CD14-positive monocyte (primary cell): ENCODE measurements at regions not wholly inside any gene's neighbourhood (a gene's known extent, or its start where the extent isn't known, plus 50 kb on each side); places are given as distances from the start of the nearest gene placed in this dataset.
A peak's percentile ranks its signal among the peaks of the same experiment; 100 is the strongest.

Source experiments
- DNase-seq, 3 donors: peaks; one replicate each; pipeline ENCODE4 v3.0.0-alpha.2; 2011 to 2022
- H2AFZ ChIP-seq: 2 replicates; pipeline ENCODE4 v1.6.0; 2012; ENCODE audit warnings: mild to moderate bottlenecking, low read depth, low read length, inconsistent platforms; ENCODE audit not compliant: insufficient read depth, poor library complexity, severe bottlenecking
- H3K27ac ChIP-seq, 2 donors: 1 replicate in 1 of 2; 2 replicates in 1 of 2; pipeline ENCODE4 v1.5.1; 2012 to 2013; ENCODE audit warnings: low read length in 2 of 2, control low read depth in 1 of 2, inconsistent platforms in 1 of 2, low read depth in 1 of 2, mild to moderate bottlenecking in 1 of 2
- H3K27me3 ChIP-seq, 2 donors: one replicate each; pipeline versions ENCODE4 v1.6.0 to v1.6.1; 2011 to 2013; ENCODE audit warnings: low read length in 2 of 2; ENCODE audit not compliant: control insufficient read depth in 2 of 2, insufficient read depth in 2 of 2
- H3K36me3 ChIP-seq, 2 donors: replicated peaks in 1 of 2; 1 replicate in 1 of 2; 2 replicates in 1 of 2; pipeline versions ENCODE4 v1.5.1 to v1.6.1; 2012 to 2013; ENCODE audit warnings: low read length in 2 of 2, control low read depth in 1 of 2, inconsistent platforms in 1 of 2, mild to moderate bottlenecking in 1 of 2; ENCODE audit not compliant: insufficient read depth in 2 of 2, control insufficient read depth in 1 of 2
- H3K4me1 ChIP-seq, 2 donors: 1 replicate in 1 of 2; 2 replicates in 1 of 2; pipeline versions ENCODE4 v1.5.1 to v1.6.1; 2012 to 2013; ENCODE audit warnings: low read length in 2 of 2, control low read depth in 1 of 2, inconsistent platforms in 1 of 2, mild to moderate bottlenecking in 1 of 2, moderate library complexity in 1 of 2; ENCODE audit not compliant: insufficient read depth in 2 of 2, control insufficient read depth in 1 of 2
- H3K4me2 ChIP-seq: replicated peaks from 2 replicates; pipeline ENCODE3; 2012; ENCODE audit warnings: low read length, moderate library complexity, mild to moderate bottlenecking; ENCODE audit not compliant: poor library complexity, severe bottlenecking; ENCODE audit errors: extremely low read depth
- H3K4me3 ChIP-seq, 3 experiments: fragments of 200-600 bp in 1 of 3; sonication (generic) in 1 of 3; replicated peaks in 1 of 3; 1 replicate in 2 of 3; 2 replicates in 1 of 3; pipeline ENCODE4 v1.5.1; 2011 to 2013; ENCODE audit warnings: low read length in 3 of 3, mild to moderate bottlenecking in 3 of 3, control low read depth in 2 of 3, low read depth in 2 of 3, inconsistent platforms in 1 of 3, moderate library complexity in 1 of 3
- H3K79me2 ChIP-seq: 2 replicates; pipeline ENCODE4 v1.6.0; 2012; ENCODE audit warnings: mild to moderate bottlenecking, control low read depth, inconsistent platforms, low read length, moderate library complexity; ENCODE audit not compliant: insufficient read depth
- H3K9ac ChIP-seq: 2 replicates; pipeline ENCODE4 v1.6.0; 2017; ENCODE audit warnings: low read length, mild to moderate bottlenecking; ENCODE audit not compliant: insufficient read depth, poor library complexity, severe bottlenecking
- H3K9me3 ChIP-seq, 2 donors: replicated peaks in 1 of 2; 1 replicate in 1 of 2; 2 replicates in 1 of 2; pipeline versions ENCODE4 v1.5.1 to v1.6.1; 2012 to 2013; ENCODE audit warnings: low read length in 2 of 2, control low read depth in 1 of 2; ENCODE audit not compliant: control insufficient read depth in 1 of 2, insufficient read depth in 1 of 2
- H4K20me1 ChIP-seq: 2 replicates; pipeline ENCODE4 v1.6.0; 2012; ENCODE audit warnings: mild to moderate bottlenecking, low read length, control low read depth, moderate library complexity; ENCODE audit not compliant: insufficient read depth
- H3K27ac Mint-ChIP-seq, 7 donors: one replicate each; pipeline ENCODE4 v1.8.0; 2020; ENCODE audit warnings: mild to moderate bottlenecking in 7 of 7, mixed read lengths in 7 of 7, moderate library complexity in 6 of 7, inconsistent platforms in 2 of 7
- H3K27me3 Mint-ChIP-seq, 3 donors: one replicate each; pipeline ENCODE4 v1.8.0; 2021 to 2022; ENCODE audit warnings: low read depth in 3 of 3, mild to moderate bottlenecking in 3 of 3, mixed read lengths in 3 of 3, moderate library complexity in 3 of 3, inconsistent platforms in 1 of 3
- H3K36me3 Mint-ChIP-seq, 2 donors: one replicate each; pipeline ENCODE4 v1.8.0; 2020; ENCODE audit warnings: mixed read lengths in 2 of 2, inconsistent platforms in 1 of 2, mild to moderate bottlenecking in 1 of 2
- H3K4me1 Mint-ChIP-seq: one replicate; pipeline ENCODE4 v1.8.0; 2020; ENCODE audit warnings: mild to moderate bottlenecking, mixed read lengths
- H3K4me3 Mint-ChIP-seq, 2 donors: one replicate each; pipeline ENCODE4 v1.8.0; 2020; ENCODE audit warnings: mild to moderate bottlenecking in 2 of 2, mixed read lengths in 2 of 2, moderate library complexity in 1 of 2
- H3K9me3 Mint-ChIP-seq, 7 donors: one replicate each; pipeline ENCODE4 v1.8.0; 2020 to 2022; ENCODE audit warnings: mixed read lengths in 7 of 7, mild to moderate bottlenecking in 6 of 7, moderate library complexity in 6 of 7, inconsistent platforms in 2 of 7
- CTCF ChIP-seq: fragments of 200-600 bp; IDR thresholded peaks from one replicate; pipeline ENCODE4 v1.8.0; 2022; ENCODE audit warnings: antibody characterized with exemption, mild to moderate bottlenecking
- WGBS: methylation state at CpG from one replicate; pipeline ENCODE4 v1.1.5; 2013; ENCODE audit warnings: missing lambda C conversion rate; ENCODE audit not compliant: insufficient coverage; 5-methylcytosine and 5-hydroxymethylcytosine counted together
- intact Hi-C, 2 donors: fragments of 100-400 bp; cut with micrococcal nuclease; formaldehyde crosslinking; loops; one replicate each; pipeline versions ENCODE4 v1.15.0 to v1.15.1; 2023

- no peak overlapping the region for H3K9ac ChIP-seq
- H3K4me3 Mint-ChIP-seq: no peak overlapping the region
- H3K4me1 Mint-ChIP-seq: peaks cover 56% of the 10 kb centered on the region
- no peaks in the 10 kb centered on the region for H3K36me3 Mint-ChIP-seq
- no peak overlapping the region for H2AFZ ChIP-seq
- peaks cover 44 to 57% of the 10 kb centered on the region in 2 donors for H3K4me1 ChIP-seq
- no peak overlapping the region for H3K4me2 ChIP-seq
- no peaks in the 10 kb centered on the region for H3K27me3 Mint-ChIP-seq
- no peak overlapping the region for H3K4me3 ChIP-seq
- H4K20me1 ChIP-seq: no peaks in the 10 kb centered on the region
- intact Hi-C loops: loop anchor here in 1 of 2 donors (10.0 kb wide), 1 partner anchor 199 kb away; no protein-coding TSS in a partner anchor
- H3K9me3 ChIP-seq: no peaks in the 10 kb centered on the region
- no peak for DNase-seq
- H3K27ac Mint-ChIP-seq: peak overlapping the region in 1 of 7 donors; percentile 37
- H3K79me2 ChIP-seq: no peaks in the 10 kb centered on the region
- no peak overlapping the region for H3K27ac ChIP-seq
- WGBS: no CpG with 5 or more reads among the region's 2 CpGs
- no peaks in the 10 kb centered on the region for H3K36me3 ChIP-seq
- TF ChIP-seq CTCF: no peak
- H3K9me3 Mint-ChIP-seq: peaks cover 0 to 8% (median 4%) of the 10 kb centered on the region in 7 donors
- H3K27me3 ChIP-seq: no peaks in the 10 kb centered on the region
These were observed 338.4 kb upstream of the KLF3 start for GRCh38 chr4:38325629-38325913.

GRCh38 chr4:38326499-38326898, 337.5 kb upstream of the KLF3 start:
- H3K9me3 ChIP-seq: no peaks in the 10 kb centered on the region
- Mint-ChIP-seq H3K4me1 (peaks cover 62% of the 10 kb centered on the region), H3K27ac (no peak overlapping the region), H3K27me3 (no peaks in the 10 kb centered on the region), H3K9me3 (peaks cover 0 to 8% (median 4%) of the 10 kb centered on the region in 7 donors), H3K4me3 (no peak overlapping the region), H3K36me3 (no peaks in the 10 kb centered on the region)
- H3K4me1 ChIP-seq: peaks cover 53 to 62% of the 10 kb centered on the region in 2 donors
- H2AFZ ChIP-seq: no peak overlapping the region
- no peaks in the 10 kb centered on the region for H4K20me1 ChIP-seq
- WGBS: no CpG with 5 or more reads among the region's 3 CpGs
- no peaks in the 10 kb centered on the region for H3K79me2 ChIP-seq
- no peaks in the 10 kb centered on the region for H3K36me3 ChIP-seq
- no peak for TF ChIP-seq CTCF
- H3K4me3 ChIP-seq: no peak overlapping the region
- no peak overlapping the region for H3K4me2 ChIP-seq
- no peaks in the 10 kb centered on the region for H3K27me3 ChIP-seq
- H3K9ac ChIP-seq: no peak overlapping the region
- intact Hi-C loops: loop anchor here in 1 of 2 donors (10.0 kb wide), 1 partner anchor 198 kb away; no protein-coding TSS in a partner anchor
- H3K27ac ChIP-seq: no peak overlapping the region
- no peak for DNase-seq
